K562 (cell line): ENCODE measurements at regions not wholly inside any gene's neighbourhood (a gene's known extent, or its start where the extent isn't known, plus 50 kb on each side); places are given as distances from the start of the nearest gene placed in this dataset.

ENCODE experiments used
- ATAC-seq: fragments of 200-7000 bp; cut with Tn5 transposase; 3 replicates; pipeline ENCODE4 v1.9.1; 2020; ENCODE audit warnings: moderate library complexity
- BruUV-seq: library from RNA; stranded (reverse); fragments of 400-500 nt; replicated peaks from 2 replicates; lab custom pipeline; 2021; lab: Mats Ljungman, UMichigan
- CTCF ChIA-PET: fragments of 300-600 bp; formaldehyde crosslinking; extraction: SDS; loops from one replicate; lab custom pipeline; 2021; ENCODE audit warnings: low intra/inter-chr PET ratio; lab: Yijun Ruan, JAX
- POLR2A ChIA-PET: fragments of 300-600, 350-650 bp; sonication (Branson Sonifier 250); formaldehyde crosslinking; extraction: SDS; loops from one replicate; lab custom pipeline; 2021; ENCODE audit warnings: antibody characterized with exemption, inconsistent platforms; lab: Yijun Ruan, JAX
- DNase-seq, 4 experiments: peaks; one replicate each; pipeline versions ENCODE4 v3.0.0 to v3.0.0-alpha.2; 2011 to 2018; ENCODE audit warnings: low spot score in 3 of 4, mixed read lengths in 3 of 4; ENCODE audit errors: extremely low read depth in 1 of 4
- FAIRE-seq: peaks from 2 replicates; lab custom pipeline; 2011; peaks lifted over from hg19 to GRCh38; lab: Jason Lieb, UNC
- H2AFZ ChIP-seq: 2 replicates; pipeline ENCODE4 v1.6.0; 2011; ENCODE audit warnings: low read depth, low read length, control low read depth, inconsistent platforms
- H3K27ac ChIP-seq: fragments of 200-600 bp; 3 replicates; pipeline ENCODE4 v1.8.0; 2011; ENCODE audit warnings: low read depth, mild to moderate bottlenecking, control low read depth, inconsistent platforms, low read length, moderate library complexity, mixed read lengths; ENCODE audit errors: extremely low read depth
- H3K27me3 ChIP-seq, 2 experiments: fragments of 300-600 bp in 1 of 2; 2 replicates in 1 of 2; 3 replicates in 1 of 2; pipeline versions ENCODE4 v1.6.0 to v1.8.0; 2011; ENCODE audit warnings: inconsistent platforms in 2 of 2, low read length in 2 of 2, mild to moderate bottlenecking in 1 of 2, mixed read lengths in 1 of 2, moderate library complexity in 1 of 2; ENCODE audit not compliant: control insufficient read depth in 2 of 2, insufficient read depth in 2 of 2
- H3K36me3 ChIP-seq: fragments of 300-600 bp; 3 replicates; pipeline ENCODE4 v1.8.0; 2011; ENCODE audit warnings: mild to moderate bottlenecking, low read length, inconsistent platforms; ENCODE audit not compliant: control insufficient read depth, insufficient read depth
- H3K4me1 ChIP-seq, 2 experiments: fragments of 200-600 bp in 1 of 2; replicated peaks in 1 of 2; 2 replicates in 1 of 2; 3 replicates in 1 of 2; pipeline versions ENCODE4 v1.5.1 to v1.8.0; 2011; ENCODE audit warnings: inconsistent platforms in 2 of 2, low read length in 2 of 2, mild to moderate bottlenecking in 1 of 2, mixed read lengths in 1 of 2, moderate library complexity in 1 of 2; ENCODE audit not compliant: control insufficient read depth in 2 of 2, insufficient read depth in 2 of 2
- H3K4me2 ChIP-seq: 2 replicates; pipeline ENCODE4 v1.6.1; 2011; ENCODE audit warnings: low read length, control low read depth, inconsistent platforms, mixed read lengths; ENCODE audit not compliant: insufficient read depth
- H3K4me3 ChIP-seq: fragments of 200-600 bp; sonication (generic), shearing (Covaris generic); 2 replicates; pipeline ENCODE4 v1.5.1; 2016; ENCODE audit warnings: control low read depth, inconsistent platforms
- H3K79me2 ChIP-seq: fragments of 200-600 bp; 3 replicates; pipeline ENCODE4 v1.8.0; 2011; ENCODE audit warnings: low read length, inconsistent platforms; ENCODE audit not compliant: control insufficient read depth, insufficient read depth
- H3K9ac ChIP-seq, 2 experiments: 2 replicates each; pipeline versions ENCODE4 v1.6.0 to v1.6.1; 2011; ENCODE audit warnings: low read depth in 2 of 2, low read length in 2 of 2, control low read depth in 1 of 2, inconsistent platforms in 1 of 2, mild to moderate bottlenecking in 1 of 2, mixed read lengths in 1 of 2; ENCODE audit not compliant: insufficient read depth in 1 of 2
- H3K9me1 ChIP-seq: one replicate; pipeline ENCODE4 v1.6.0; 2011; ENCODE audit warnings: inconsistent platforms, mild to moderate bottlenecking, low read length, moderate library complexity; ENCODE audit not compliant: control insufficient read depth, insufficient read depth
- H3K9me3 ChIP-seq: replicated peaks from 2 replicates; pipeline ENCODE4 v1.5.1; 2011; ENCODE audit warnings: low read depth, low read length, inconsistent platforms; ENCODE audit not compliant: control insufficient read depth, insufficient read depth
- H4K20me1 ChIP-seq: replicated peaks from 2 replicates; pipeline ENCODE4 v1.6.1; 2011; ENCODE audit warnings: low read length, inconsistent platforms, mixed read lengths; ENCODE audit not compliant: control insufficient read depth, insufficient read depth
- KDM2B ChIP-seq: fragments of 250-450 bp; sonication (Bioruptor Pico); IDR thresholded peaks from 2 replicates; pipeline ENCODE4 v1.8.0; 2021; ENCODE audit warnings: mild to moderate bottlenecking, moderate library complexity
- NCOR1 ChIP-seq: fragments of 450-650 bp; IDR thresholded peaks from 2 replicates; pipeline ENCODE4 v1.6.1; 2016; ENCODE audit warnings: mild to moderate bottlenecking, moderate library complexity
- ZNF699 ChIP-seq: fragments of 250-450 bp; sonication (Bioruptor Pico); IDR thresholded peaks from 2 replicates; pipeline ENCODE4 v1.8.0; 2021; ENCODE audit warnings: mild to moderate bottlenecking, moderate library complexity; ENCODE audit not compliant: insufficient replicate concordance
- WGBS: fragments of 100-300 bp; shearing (Covaris generic); methylation state at CpG from one replicate; pipeline ENCODE4 v1.1.6; 2016; ENCODE audit warnings: low coverage, mixed read lengths; ENCODE audit not compliant: insufficient coverage; ENCODE audit errors: missing lambda C conversion rate; 5-methylcytosine and 5-hydroxymethylcytosine counted together
- in situ Hi-C: fragments of 300-500 bp; cut with MboI; formaldehyde crosslinking; loops from 4 replicates; pipeline ENCODE4 v1.15.0; 2018; ENCODE audit warnings: inconsistent platforms, mixed read lengths
- intact Hi-C: fragments of 100-400 bp; cut with micrococcal nuclease; formaldehyde crosslinking; loops from 2 replicates; pipeline ENCODE4 v1.14.2; 2022
- TF ChIP-seq, protein P1 (sequence below): sonication (generic); formaldehyde crosslinking; IDR thresholded peaks from 2 replicates; pipeline ENCODE4 v1.8.0; 2023; ENCODE audit warnings: mild to moderate bottlenecking, missing genetic modification reagents
- TF ChIP-seq, protein P2 (sequence below): fragments of 450-650 bp; IDR thresholded peaks from 2 replicates; pipeline ENCODE4 v1.6.1; 2017; ENCODE audit warnings: antibody characterized with exemption, mild to moderate bottlenecking
- TF ChIP-seq, protein P3 (sequence below), 2 experiments: fragments of 450-650 bp; formaldehyde crosslinking in 1 of 2; IDR thresholded peaks; 2 replicates each; pipeline versions ENCODE4 v1.4.0 to v1.6.1; 2014 to 2020; ENCODE audit warnings: mild to moderate bottlenecking in 2 of 2, borderline replicate concordance in 1 of 2, low read depth in 1 of 2

DNA sequence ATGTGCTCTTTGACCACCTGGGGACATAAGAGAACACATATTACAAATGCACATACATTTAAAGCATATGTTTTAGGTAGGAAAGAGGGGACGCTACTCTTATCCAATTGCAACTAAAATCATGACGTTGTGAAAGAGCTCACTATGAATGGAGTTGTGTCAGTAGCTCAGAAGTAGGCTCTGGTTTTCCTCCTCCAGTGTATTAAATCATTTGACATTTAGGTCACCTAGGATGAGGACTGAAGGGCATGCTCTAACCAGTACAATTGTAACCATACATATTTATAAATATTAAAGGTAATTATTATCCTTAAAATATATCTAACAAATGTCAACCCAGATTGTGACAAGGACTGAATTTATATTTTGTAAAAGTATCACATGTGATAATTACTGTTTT is 389.0 kb downstream of the KLF12 start:
- H3K4me2 ChIP-seq = no peak overlapping the region
- BruUV-seq = no TSS peak
- in situ Hi-C loops = no loop called here
- no peaks in the 10 kb centered on the region for H3K9me3 ChIP-seq
- WGBS = 0% methylated on average over 2 of the region's 2 CpGs
- ChIA-PET CTCF (no interaction called here), POLR2A (no interaction called here)
- intact Hi-C loops = no loop called here
- H3K79me2 ChIP-seq = no peaks in the 10 kb centered on the region
- H3K9ac ChIP-seq = no peak overlapping the region
- FAIRE-seq (no peak), DNase-seq (no peak), ATAC-seq (no peak)
- no peaks in the 10 kb centered on the region for H3K27me3 ChIP-seq
- no peaks in the 10 kb centered on the region for H3K9me1 ChIP-seq
- no peaks in the 10 kb centered on the region for H3K36me3 ChIP-seq
- H3K4me3 ChIP-seq = no peak overlapping the region
- no peak overlapping the region for H3K27ac ChIP-seq
- H2AFZ ChIP-seq = no peak overlapping the region
- no peaks in the 10 kb centered on the region for H3K4me1 ChIP-seq
- no peaks in the 10 kb centered on the region for H4K20me1 ChIP-seq
- TF ChIP-seq ZNF699 (CRISPR knock-in tag) = no peak
- no peak for TF ChIP-seq KDM2B
- TF ChIP-seq, protein P1, sequence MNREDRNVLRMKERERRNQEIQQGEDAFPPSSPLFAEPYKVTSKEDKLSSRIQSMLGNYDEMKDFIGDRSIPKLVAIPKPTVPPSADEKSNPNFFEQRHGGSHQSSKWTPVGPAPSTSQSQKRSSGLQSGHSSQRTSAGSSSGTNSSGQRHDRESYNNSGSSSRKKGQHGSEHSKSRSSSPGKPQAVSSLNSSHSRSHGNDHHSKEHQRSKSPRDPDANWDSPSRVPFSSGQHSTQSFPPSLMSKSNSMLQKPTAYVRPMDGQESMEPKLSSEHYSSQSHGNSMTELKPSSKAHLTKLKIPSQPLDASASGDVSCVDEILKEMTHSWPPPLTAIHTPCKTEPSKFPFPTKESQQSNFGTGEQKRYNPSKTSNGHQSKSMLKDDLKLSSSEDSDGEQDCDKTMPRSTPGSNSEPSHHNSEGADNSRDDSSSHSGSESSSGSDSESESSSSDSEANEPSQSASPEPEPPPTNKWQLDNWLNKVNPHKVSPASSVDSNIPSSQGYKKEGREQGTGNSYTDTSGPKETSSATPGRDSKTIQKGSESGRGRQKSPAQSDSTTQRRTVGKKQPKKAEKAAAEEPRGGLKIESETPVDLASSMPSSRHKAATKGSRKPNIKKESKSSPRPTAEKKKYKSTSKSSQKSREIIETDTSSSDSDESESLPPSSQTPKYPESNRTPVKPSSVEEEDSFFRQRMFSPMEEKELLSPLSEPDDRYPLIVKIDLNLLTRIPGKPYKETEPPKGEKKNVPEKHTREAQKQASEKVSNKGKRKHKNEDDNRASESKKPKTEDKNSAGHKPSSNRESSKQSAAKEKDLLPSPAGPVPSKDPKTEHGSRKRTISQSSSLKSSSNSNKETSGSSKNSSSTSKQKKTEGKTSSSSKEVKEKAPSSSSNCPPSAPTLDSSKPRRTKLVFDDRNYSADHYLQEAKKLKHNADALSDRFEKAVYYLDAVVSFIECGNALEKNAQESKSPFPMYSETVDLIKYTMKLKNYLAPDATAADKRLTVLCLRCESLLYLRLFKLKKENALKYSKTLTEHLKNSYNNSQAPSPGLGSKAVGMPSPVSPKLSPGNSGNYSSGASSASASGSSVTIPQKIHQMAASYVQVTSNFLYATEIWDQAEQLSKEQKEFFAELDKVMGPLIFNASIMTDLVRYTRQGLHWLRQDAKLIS (CRISPR knock-in tag) = no peak
- TF ChIP-seq, protein P2, sequence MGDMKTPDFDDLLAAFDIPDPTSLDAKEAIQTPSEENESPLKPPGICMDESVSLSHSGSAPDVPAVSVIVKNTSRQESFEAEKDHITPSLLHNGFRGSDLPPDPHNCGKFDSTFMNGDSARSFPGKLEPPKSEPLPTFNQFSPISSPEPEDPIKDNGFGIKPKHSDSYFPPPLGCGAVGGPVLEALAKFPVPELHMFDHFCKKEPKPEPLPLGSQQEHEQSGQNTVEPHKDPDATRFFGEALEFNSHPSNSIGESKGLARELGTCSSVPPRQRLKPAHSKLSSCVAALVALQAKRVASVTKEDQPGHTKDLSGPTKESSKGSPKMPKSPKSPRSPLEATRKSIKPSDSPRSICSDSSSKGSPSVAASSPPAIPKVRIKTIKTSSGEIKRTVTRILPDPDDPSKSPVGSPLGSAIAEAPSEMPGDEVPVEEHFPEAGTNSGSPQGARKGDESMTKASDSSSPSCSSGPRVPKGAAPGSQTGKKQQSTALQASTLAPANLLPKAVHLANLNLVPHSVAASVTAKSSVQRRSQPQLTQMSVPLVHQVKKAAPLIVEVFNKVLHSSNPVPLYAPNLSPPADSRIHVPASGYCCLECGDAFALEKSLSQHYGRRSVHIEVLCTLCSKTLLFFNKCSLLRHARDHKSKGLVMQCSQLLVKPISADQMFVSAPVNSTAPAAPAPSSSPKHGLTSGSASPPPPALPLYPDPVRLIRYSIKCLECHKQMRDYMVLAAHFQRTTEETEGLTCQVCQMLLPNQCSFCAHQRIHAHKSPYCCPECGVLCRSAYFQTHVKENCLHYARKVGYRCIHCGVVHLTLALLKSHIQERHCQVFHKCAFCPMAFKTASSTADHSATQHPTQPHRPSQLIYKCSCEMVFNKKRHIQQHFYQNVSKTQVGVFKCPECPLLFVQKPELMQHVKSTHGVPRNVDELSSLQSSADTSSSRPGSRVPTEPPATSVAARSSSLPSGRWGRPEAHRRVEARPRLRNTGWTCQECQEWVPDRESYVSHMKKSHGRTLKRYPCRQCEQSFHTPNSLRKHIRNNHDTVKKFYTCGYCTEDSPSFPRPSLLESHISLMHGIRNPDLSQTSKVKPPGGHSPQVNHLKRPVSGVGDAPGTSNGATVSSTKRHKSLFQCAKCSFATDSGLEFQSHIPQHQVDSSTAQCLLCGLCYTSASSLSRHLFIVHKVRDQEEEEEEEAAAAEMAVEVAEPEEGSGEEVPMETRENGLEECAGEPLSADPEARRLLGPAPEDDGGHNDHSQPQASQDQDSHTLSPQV = no peak
- TF ChIP-seq NCOR1 = no peak
- TF ChIP-seq, protein P3, sequence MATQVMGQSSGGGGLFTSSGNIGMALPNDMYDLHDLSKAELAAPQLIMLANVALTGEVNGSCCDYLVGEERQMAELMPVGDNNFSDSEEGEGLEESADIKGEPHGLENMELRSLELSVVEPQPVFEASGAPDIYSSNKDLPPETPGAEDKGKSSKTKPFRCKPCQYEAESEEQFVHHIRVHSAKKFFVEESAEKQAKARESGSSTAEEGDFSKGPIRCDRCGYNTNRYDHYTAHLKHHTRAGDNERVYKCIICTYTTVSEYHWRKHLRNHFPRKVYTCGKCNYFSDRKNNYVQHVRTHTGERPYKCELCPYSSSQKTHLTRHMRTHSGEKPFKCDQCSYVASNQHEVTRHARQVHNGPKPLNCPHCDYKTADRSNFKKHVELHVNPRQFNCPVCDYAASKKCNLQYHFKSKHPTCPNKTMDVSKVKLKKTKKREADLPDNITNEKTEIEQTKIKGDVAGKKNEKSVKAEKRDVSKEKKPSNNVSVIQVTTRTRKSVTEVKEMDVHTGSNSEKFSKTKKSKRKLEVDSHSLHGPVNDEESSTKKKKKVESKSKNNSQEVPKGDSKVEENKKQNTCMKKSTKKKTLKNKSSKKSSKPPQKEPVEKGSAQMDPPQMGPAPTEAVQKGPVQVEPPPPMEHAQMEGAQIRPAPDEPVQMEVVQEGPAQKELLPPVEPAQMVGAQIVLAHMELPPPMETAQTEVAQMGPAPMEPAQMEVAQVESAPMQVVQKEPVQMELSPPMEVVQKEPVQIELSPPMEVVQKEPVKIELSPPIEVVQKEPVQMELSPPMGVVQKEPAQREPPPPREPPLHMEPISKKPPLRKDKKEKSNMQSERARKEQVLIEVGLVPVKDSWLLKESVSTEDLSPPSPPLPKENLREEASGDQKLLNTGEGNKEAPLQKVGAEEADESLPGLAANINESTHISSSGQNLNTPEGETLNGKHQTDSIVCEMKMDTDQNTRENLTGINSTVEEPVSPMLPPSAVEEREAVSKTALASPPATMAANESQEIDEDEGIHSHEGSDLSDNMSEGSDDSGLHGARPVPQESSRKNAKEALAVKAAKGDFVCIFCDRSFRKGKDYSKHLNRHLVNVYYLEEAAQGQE (IDR thresholded peaks at IDR 0.05; ENCODE audit: borderline replicate concordance) = no peak
- TF ChIP-seq, protein P3 (CRISPR knock-in tag; IDR thresholded peaks at IDR 0.05; ENCODE audit: low read depth) = no peak
